Fibroblast of lung (primary cell): ENCODE measurements at regions not wholly inside any gene's neighbourhood (a gene's known extent, or its start where the extent isn't known, plus 50 kb on each side); places are given as distances from the start of the nearest gene placed in this dataset.

ENCODE experiments used
- CTCF ChIP-seq, 2 donors: IDR thresholded peaks in 1 of 2; conservative IDR thresholded peaks in 1 of 2; 1 replicate in 1 of 2; 2 replicates in 1 of 2; pipeline ENCODE4 v1.5.1; 2011 to 2012; ENCODE audit warnings: low read length in 2 of 2, control low read depth in 1 of 2, inconsistent platforms in 1 of 2, low read depth in 1 of 2, mild to moderate bottlenecking in 1 of 2
- EZH2 ChIP-seq: IDR thresholded peaks from 2 replicates; pipeline ENCODE4 v1.5.1; 2012; ENCODE audit warnings: low read length, control low read depth, mild to moderate bottlenecking; ENCODE audit errors: missing control alignments

GRCh38 chr15:92800013-92800412, 100.1 kb upstream of the CHD2 start:
- TF ChIP-seq CTCF (conservative IDR thresholded peaks at IDR 0.05 in 1 of 2, IDR thresholded peaks at IDR 0.05 in 1 of 2; ENCODE audit: low read depth in 1 of 2, low read length in 2 of 2), result no peak
- TF ChIP-seq EZH2, result no peak
